HG02884 (cell line): ENCODE measurements at regions not wholly inside any gene's neighbourhood (a gene's known extent, or its start where the extent isn't known, plus 50 kb on each side); places are given as distances from the start of the nearest gene placed in this dataset.

Source experiments
- ATAC-seq: cut with Tn5 transposase; IDR thresholded peaks from one replicate; pipeline ENCODE4 v1.9.1; 2021; ENCODE audit warnings: mild to moderate bottlenecking, moderate library complexity; ENCODE audit not compliant: unreplicated experiment

- ATAC-seq = no peak
These were observed 218.9 kb downstream of the NXNL2 start for GRCh38 chr9:88753691-88754367.

DNA sequence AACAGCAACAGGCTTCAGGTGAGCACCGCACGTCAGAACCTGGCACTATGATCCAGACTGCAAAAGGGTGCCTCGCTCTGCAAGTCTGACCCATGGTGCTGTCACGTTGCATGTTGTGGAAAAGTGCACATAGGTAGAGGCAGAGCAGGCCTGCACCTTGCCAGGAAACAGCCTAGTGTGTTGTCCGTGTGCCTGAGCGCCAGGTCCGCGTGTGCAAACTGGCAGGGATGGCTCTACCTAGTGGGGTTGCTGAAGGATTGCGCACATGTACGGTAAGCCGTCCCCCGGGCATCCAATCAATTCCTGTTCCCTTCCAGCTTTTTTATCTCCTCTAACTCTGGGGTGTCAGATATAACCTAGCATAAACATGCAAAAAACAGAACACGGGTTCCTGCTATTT is 219.5 kb downstream of the NXNL2 start:
- ATAC-seq = no peak

GRCh38 chr9:88754886-88755285 is 219.9 kb downstream of the NXNL2 start:
- ATAC-seq = no peak

GRCh38 chr9:88757406-88758010 is 222.5 kb downstream of the NXNL2 start:
- no peak for ATAC-seq

DNA sequence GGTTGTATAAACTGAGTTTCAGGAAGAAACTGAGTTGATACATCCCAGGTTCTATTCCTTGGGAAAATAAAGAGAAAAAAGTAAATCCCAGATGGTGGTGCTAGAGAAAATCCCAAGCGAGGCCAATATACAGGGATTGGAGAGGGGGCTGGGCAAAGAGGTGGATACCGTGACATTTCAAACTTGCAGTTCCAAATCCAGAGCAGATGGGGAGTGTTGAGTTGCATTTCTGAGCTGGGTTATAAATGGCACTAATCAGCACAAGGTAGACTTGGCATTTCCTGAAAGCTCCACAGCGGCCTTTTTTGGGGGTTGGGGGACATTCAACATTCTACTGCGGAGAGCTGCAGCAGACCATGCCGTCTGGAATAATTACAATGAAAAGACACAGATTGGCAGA is 224.4 kb downstream of the NXNL2 start:
- ATAC-seq = no peak

DNA sequence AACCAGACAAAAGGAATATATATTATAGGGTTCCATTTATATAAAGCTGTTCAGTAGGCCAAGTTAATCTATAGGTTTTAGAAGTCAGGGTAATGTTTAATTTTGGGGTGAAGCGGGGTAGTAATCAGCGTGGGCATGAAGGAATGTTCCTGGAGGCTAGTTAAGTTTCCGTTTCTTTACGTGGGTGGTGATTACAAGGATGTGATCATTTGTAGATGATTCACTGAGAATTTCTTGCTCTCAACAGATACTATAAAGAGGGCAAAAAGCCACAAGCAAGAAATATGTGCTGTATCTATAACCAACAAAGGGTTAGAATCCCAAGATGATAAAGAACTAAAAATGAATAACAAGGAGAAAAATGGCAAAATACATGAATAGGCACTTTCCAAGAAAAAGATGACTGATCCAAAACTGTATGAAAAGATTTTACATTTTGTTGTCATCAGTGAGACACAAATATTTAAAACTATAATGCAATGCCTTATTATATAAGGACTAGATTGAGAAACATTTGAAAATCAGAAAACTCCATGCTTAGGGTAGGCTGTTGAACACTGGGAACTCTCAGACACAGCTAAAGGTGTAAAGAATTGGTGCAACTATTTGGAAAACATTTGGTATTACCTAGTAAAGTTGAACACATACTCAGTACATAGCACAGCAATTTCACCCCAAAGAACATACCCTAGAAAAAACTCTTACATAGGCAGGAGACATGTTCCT is 224.3 kb upstream of the S1PR3 start:
- no peak for ATAC-seq

GRCh38 chr9:88767504-88767790 is 223.8 kb upstream of the S1PR3 start:
- no peak for ATAC-seq

DNA sequence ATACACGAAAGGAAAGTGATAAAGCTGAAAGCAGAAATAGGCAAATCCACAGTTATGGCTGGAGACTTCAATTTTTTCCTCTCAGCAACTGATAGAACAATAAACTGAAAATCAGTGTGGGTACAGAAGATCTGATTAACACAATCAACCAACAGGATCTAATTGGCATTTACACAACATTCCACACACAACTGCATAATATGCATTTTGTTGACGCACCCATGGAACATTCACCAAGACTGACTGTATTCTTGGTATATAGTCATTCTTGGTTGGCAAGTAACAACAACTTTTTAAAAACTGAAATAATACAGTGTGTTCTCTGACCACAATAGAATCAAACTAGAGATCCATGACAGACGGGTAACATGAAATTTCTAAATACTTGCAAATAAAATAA is 218.7 kb upstream of the S1PR3 start:
- ATAC-seq = no peak

DNA sequence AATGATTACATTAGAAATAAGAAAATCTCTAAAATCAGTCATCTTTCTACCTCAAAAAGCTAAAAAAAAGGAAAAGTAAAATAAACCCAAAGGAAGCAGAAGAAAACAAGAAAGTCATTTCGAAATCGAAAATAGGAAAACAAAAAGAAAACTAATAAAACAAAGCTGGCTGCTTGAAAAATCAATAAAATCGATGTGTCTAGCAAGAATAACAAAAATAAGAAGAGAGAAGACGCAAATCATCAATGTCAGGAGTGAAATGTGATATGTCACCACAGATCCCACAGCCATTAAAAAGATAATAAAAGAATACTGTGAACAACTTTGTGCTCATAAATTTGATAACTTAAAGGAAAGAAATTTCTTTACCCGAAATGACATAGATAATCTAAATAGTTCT is 218.1 kb upstream of the S1PR3 start:
- ATAC-seq = no peak

DNA sequence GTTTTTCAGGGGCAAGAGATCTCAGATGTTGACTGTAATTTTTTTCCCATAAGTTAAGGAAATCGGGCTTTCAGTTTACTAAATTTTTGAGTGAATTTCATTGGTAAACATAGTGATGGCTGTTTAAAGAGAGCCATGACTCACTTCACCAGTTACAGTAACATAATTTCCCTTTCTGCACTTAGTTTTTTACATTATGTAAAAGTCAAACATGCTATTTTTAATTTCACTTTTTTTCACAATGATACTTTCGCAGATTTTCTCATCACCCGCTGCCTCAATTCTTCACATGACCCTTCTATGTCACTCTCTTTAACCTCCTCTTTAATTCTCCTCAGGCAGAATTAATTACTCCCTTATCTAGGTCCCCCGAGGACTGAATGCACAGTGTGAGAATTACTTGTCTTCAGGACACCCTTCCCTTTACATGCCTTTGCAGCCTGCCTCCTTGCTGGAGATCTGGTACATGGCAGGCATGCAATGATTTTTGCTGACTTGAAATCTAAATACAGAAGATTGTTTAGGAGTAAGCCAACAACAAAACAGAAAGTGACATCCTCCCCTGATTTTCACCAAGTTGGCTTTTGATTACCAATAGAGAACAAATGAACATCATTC is 217.5 kb upstream of the S1PR3 start:
- no peak for ATAC-seq

DNA sequence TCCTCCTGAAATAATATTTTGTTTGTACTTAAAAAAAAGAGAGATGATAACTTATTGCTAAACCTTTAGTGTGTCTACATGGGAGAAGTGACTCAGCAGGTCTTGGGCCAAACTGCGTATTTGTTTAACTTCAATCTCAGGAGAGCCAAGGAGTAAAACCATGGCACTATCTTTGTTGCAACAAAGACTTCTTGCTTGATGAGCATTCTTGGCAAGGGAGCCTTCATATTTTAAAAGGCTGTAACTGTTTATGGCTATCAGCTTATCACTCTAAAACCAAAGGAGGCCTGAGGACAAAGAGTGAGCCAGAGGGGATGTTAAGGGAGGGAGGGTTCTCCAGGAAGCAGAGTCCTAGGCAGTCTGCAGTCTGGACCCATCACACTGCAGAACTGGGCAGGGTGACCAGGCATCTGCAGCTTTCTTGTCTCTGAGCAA is 216.2 kb upstream of the S1PR3 start:
- no peak for ATAC-seq

GRCh38 chr9:88775559-88775958 is 215.7 kb upstream of the S1PR3 start:
- ATAC-seq = no peak

GRCh38 chr9:88775966-88776365 is 215.3 kb upstream of the S1PR3 start:
- no peak for ATAC-seq

- no peak for ATAC-seq
These were observed 214.4 kb upstream of the S1PR3 start for GRCh38 chr9:88776717-88777497.

DNA sequence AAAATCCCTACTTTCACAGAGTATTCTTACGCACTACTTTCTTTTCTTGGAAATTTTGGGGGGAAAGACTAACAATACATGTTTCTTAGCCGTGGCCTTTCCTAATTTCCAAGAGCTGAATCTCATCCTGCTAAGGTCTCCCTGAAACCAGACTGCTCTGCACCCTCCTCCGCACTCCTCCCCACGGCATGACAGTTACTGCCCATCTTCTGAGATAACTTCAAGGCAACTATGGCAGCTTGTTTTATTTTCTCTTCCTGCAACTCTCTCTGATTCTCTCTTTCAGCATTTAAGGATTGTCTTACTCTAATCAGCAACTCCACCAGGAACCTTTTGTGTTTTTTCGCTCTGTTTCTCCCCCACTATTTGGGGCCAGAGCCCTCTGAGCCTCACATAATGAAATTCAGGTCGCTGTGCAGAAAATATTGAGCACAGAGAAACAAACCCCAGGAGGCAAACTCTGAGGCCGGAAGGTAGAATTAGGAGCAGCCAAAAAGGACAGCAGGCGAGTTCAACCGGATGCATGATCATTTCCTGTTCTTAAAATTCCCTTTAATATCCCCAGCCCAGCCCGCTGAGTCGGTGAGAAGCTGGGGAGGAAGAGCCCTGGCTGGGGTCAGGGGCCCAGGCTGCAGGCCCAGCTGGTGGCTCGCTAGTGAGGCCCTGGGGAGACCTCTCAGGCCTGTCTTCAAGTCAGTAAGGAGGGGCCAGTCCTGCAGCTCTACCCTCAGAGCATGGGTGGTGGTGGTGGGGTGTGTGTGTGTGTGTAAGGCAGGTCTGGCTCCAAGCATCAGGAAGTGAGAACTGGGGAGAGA is 213.6 kb upstream of the S1PR3 start:
- no peak for ATAC-seq

GRCh38 chr9:88781628-88782391 is 209.5 kb upstream of the S1PR3 start:
- ATAC-seq = no peak

DNA sequence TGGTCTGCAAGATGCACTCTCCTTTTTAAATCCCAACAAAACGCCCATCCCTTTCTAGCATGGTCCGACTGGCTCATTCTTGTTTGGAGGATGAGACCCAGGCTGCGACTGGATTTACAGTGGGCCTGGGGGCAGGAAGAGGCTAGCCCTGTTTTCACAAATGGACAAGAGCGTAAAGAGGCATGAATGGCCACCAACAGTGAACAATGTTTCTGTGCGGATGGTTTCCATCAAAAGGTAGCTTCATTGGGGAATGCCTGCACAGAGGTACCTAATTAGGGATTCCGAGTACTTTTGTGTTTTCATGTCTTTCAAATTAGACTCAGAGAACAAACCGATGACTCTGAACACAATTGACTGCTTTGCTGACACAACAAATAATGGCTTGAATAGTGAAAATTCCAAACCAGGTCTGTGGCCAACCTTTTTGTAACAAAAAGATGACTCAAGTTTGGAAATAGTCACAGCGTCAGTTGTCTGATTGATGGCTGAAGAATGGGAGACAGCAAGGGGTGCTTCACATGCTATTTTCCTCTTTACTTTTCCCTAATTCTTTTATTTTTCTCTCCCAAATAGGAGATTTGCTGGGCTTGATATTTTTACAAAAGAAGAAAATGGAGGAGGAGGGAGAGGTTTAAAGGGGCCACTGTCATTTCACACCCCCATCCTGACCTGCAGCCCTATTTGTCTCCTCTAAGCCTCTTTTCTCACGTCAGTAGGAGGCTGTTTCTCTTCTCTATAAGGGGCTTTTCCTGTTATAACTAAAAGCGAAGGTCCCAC is 208.1 kb upstream of the S1PR3 start:
- no peak for ATAC-seq

DNA sequence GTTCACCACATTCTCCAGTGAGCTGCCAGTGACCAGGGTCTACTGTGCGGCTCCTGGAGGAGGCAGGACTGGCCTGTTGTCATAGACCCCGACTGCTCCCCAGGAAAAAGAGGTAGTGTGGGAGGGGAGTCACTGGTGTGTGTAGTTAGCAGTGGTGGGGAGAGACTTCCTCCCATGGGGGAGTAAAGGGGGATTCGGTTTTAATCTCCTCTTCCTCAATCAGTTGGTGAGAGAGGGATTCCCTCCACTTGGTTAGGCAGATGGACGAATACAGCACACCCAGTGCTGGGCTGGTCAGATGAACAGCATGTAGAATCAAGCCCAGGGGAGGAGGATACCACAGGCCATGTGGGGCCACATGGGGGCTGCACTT is 207.6 kb upstream of the S1PR3 start:
- no peak for ATAC-seq

- no peak for ATAC-seq
These were observed 206.3 kb upstream of the S1PR3 start for GRCh38 chr9:88784960-88785359.
